Peyer's patch (tissue), 4 donors: ENCODE measurements at regions not wholly inside any gene's neighbourhood (a gene's known extent, or its start where the extent isn't known, plus 50 kb on each side); places are given as distances from the start of the nearest gene placed in this dataset.

Experiments
- POLR2A ChIP-seq, 2 donors: fragments of 450-650 bp; IDR thresholded peaks; one replicate each; pipeline ENCODE4 v1.5.1; 2017; ENCODE audit warnings: antibody characterized with exemption in 2 of 2, mild to moderate bottlenecking in 2 of 2, moderate library complexity in 2 of 2
- TF ChIP-seq, protein P1 (sequence below), 6 experiments: fragments of 450-650 bp in 4 of 6; fragments of 200-600 bp in 2 of 6; sonication (generic) in 1 of 6; IDR thresholded peaks; one replicate each; pipeline ENCODE4 v1.5.1; 2017 to 2019; ENCODE audit warnings: antibody characterized with exemption in 6 of 6, mild to moderate bottlenecking in 3 of 6, moderate library complexity in 1 of 6

DNA sequence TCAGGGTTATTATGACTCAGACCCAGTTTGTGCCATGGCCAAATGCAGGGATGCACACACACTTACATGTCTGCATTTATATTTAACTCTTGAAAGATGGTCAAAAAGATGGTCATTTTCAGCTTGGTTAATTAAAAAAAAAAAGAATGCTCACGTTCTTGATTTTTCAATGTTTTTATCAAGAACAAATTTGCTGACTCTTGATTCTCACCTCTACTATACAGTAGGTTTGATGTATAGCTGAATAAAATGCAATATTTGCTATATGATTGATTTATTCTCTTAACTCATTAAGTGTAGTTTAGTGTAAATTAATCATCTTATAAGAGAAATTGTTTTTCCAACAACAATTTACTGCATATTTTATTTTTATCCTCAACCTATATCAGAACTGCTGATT is 160.4 kb downstream of the SLIT2 start:
- TF ChIP-seq, protein P1, sequence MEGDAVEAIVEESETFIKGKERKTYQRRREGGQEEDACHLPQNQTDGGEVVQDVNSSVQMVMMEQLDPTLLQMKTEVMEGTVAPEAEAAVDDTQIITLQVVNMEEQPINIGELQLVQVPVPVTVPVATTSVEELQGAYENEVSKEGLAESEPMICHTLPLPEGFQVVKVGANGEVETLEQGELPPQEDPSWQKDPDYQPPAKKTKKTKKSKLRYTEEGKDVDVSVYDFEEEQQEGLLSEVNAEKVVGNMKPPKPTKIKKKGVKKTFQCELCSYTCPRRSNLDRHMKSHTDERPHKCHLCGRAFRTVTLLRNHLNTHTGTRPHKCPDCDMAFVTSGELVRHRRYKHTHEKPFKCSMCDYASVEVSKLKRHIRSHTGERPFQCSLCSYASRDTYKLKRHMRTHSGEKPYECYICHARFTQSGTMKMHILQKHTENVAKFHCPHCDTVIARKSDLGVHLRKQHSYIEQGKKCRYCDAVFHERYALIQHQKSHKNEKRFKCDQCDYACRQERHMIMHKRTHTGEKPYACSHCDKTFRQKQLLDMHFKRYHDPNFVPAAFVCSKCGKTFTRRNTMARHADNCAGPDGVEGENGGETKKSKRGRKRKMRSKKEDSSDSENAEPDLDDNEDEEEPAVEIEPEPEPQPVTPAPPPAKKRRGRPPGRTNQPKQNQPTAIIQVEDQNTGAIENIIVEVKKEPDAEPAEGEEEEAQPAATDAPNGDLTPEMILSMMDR (IDR thresholded peaks at IDR 0.05), result no peak
- TF ChIP-seq POLR2A (IDR thresholded peaks at IDR 0.05), result no peak
